GM20431 (cell line): ENCODE measurements at regions not wholly inside any gene's neighbourhood (a gene's known extent, or its start where the extent isn't known, plus 50 kb on each side); places are given as distances from the start of the nearest gene placed in this dataset.

Experiments used
- in situ Hi-C: fragments of 300-500 bp; cut with MseI, MboI; formaldehyde crosslinking; loops from one replicate; pipeline ENCODE4 v1.15.0; 2020; ENCODE audit warnings: low sequenced_read_pairs; ENCODE audit not compliant: unreplicated experiment

- in situ Hi-C loops: no loop called here
Measured at GRCh38 chr1:56068210-56068609, 511.2 kb downstream of the PLPP3 start.

- in situ Hi-C loops: no loop called here
Measured at GRCh38 chr1:56065729-56066128, 513.6 kb downstream of the PLPP3 start.

- in situ Hi-C loops: no loop called here
Measured at GRCh38 chr1:56064705-56065104, 514.7 kb downstream of the PLPP3 start.

- in situ Hi-C loops: no loop called here
Measured at GRCh38 chr1:56063461-56063860, 515.9 kb downstream of the PLPP3 start.

- in situ Hi-C loops: no loop called here
Measured at GRCh38 chr1:56062625-56063024, 516.7 kb downstream of the PLPP3 start.

GRCh38 chr1:56061824-56062223 is 517.5 kb downstream of the PLPP3 start:
- in situ Hi-C loops: no loop called here

- in situ Hi-C loops: no loop called here
Measured at GRCh38 chr1:56060906-56061305, 518.5 kb downstream of the PLPP3 start.

GRCh38 chr1:56057466-56058405 is 521.6 kb downstream of the PLPP3 start:
- in situ Hi-C loops: no loop called here

GRCh38 chr1:56056438-56057287 is 522.7 kb downstream of the PLPP3 start:
- in situ Hi-C loops: no loop called here

- in situ Hi-C loops: no loop called here
Measured at GRCh38 chr1:56054959-56055358, 524.4 kb downstream of the PLPP3 start.

GRCh38 chr1:56052041-56052440 is 527.3 kb downstream of the PLPP3 start:
- in situ Hi-C loops: no loop called here

- in situ Hi-C loops: no loop called here
Measured at GRCh38 chr1:56050911-56051310, 528.5 kb downstream of the PLPP3 start.

- in situ Hi-C loops: no loop called here
Measured at GRCh38 chr1:56045477-56045876, 533.9 kb downstream of the PLPP3 start.

GRCh38 chr1:56045062-56045461 is 534.3 kb downstream of the PLPP3 start:
- in situ Hi-C loops: no loop called here

GRCh38 chr1:56036479-56036878 is 542.9 kb downstream of the PLPP3 start:
- in situ Hi-C loops: no loop called here

GRCh38 chr1:56034847-56035481 is 544.4 kb downstream of the PLPP3 start:
- in situ Hi-C loops: no loop called here

GRCh38 chr1:56034222-56034621 is 545.1 kb downstream of the PLPP3 start:
- in situ Hi-C loops: no loop called here

GRCh38 chr1:56033321-56034037 is 545.9 kb downstream of the PLPP3 start:
- in situ Hi-C loops: no loop called here

- in situ Hi-C loops: no loop called here
Measured at GRCh38 chr1:56032096-56032676, 547.2 kb downstream of the PLPP3 start.

GRCh38 chr1:56031001-56031400 is 548.4 kb downstream of the PLPP3 start:
- in situ Hi-C loops: no loop called here
